Medulla oblongata (tissue), 1 donor: ENCODE measurements at regions not wholly inside any gene's neighbourhood (a gene's known extent, or its start where the extent isn't known, plus 50 kb on each side); places are given as distances from the start of the nearest gene placed in this dataset.

Experiments
- DNase-seq: peaks from one replicate; pipeline ENCODE4 v3.0.0-alpha.2; 2015; ENCODE audit errors: extremely low spot score

DNA sequence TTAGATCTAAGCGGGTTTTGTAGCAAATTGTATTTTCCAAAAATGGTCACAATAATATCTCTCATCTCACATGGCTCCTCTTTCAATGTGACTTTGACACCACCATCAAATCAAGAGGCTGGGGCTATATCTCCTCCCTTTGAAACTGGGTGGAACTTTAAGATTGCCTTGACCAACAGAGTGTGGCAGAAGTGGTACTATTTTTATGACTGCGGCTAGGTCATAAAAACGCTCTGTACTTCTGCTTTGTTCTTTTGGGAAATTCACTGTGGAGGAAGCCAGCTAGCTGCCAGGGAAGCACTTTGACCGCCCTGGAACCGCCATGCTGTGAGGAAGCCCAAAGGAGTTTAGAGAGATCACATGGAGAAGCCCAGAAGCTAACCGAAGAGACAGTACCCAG, 50.7 kb upstream of the ACOT11 start:
- no peak for DNase-seq

DNA sequence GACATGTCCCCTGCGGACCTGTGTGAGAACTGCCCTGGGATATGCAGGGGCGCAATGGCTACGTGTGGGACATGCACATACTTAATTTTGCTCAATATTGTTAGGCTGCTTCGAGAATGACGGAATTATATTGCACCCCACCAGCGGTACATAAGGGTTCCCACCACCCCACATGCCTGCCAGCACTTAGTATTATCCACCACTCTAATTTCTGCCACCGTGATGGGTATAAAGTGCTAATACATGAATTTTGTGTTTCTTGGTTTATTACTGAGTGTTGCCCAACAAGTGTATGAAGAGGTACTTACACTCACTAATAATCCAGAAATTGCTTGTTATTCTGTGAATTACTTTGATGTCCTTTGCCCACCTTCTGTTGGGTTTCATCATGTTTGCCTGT, 52.1 kb upstream of the ACOT11 start:
- DNase-seq, result no peak

DNA sequence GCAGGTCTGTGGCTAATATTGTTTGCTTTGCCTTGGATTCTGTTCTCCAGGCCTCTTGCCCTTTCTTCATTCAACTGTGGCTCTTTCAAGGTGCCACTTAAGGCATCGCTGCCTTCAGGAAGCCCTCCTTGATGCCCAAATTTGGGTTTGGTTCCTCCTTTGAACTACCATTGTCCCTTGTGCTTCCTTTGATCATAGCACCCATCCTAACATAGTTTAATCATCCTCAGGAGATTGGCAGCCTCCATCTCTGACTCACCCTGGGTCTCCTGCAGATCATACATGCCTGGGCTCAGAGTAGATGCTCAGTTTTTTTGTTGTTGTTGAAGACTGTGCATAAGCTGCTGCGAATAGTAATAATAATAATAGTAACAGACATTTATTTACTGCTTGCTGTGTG, 54.4 kb upstream of the ACOT11 start:
- DNase-seq, result no peak

DNA sequence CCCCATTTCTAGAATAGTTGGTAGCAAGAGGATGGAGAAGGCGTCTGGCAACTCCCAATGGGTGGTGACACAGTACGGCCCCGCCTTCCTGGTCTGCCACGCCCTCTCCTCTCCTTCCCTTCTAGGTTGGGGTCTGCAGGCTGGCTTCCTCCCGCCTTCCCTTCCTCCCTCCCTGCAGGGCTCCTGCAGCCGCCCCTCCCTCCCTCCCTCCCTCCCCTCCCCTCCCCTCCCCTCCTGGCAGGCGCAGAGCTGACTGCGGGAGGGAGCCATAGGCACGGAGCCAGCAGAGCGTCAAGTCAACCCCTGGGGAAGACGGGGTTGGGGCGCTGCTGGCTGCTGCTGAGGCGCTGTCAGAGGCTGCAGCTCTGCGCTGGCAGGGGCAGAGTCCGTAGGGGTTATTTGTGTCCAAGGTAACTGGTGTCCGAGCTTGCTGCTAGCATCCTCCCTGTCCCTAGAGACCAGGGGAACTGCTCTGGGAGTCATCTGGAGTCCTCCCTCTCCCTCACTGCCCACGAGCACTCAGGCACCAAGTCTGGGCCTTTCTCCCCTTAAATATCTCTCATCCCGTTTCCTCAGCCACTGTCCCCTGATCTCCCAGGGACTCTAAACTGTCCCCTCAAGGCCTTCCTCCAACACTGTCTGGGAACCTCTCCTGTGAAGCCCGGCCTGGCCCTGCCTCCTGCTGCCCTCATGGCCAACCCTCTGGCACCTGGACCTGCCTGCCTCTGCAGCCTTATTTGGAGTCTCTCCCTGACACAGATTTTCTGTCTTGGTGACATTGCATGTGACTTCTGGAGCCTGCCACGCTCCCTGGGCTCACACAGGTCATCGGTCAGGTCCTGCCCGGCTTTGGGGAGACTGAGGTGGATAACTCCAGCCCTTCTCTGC, 57.4 kb upstream of the ACOT11 start:
- DNase-seq, result no peak

DNA sequence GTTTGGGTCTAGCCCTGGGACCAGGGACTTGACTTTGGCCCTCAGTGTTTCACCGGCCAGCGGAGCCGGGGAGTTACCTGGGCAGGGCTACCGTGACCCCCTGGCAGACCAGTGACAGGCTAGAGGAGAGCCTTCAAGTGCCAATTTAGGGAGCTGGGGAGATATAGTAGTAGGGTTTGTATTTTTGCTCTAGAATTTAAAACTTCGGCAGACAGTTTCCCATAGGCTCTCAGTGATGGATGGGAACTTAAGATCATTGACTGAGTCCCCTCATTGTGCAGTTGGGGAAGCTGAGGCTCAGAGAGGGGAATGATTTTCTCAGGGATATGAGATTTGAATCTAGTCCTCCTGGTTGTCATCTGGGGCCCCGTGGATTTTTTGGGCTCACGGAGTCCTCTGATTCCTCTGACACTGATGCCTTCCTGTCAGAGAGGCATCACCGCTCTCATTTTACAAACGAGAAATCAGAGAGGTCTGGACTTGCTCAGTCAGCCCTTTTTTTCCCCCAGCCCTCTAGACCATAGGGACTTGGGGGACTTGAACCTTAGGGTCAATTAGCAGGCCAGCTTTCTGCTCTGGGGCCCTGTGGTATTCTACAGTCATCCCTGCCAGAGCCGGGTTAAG, 58.3 kb upstream of the ACOT11 start:
- DNase-seq, result no peak

DNA sequence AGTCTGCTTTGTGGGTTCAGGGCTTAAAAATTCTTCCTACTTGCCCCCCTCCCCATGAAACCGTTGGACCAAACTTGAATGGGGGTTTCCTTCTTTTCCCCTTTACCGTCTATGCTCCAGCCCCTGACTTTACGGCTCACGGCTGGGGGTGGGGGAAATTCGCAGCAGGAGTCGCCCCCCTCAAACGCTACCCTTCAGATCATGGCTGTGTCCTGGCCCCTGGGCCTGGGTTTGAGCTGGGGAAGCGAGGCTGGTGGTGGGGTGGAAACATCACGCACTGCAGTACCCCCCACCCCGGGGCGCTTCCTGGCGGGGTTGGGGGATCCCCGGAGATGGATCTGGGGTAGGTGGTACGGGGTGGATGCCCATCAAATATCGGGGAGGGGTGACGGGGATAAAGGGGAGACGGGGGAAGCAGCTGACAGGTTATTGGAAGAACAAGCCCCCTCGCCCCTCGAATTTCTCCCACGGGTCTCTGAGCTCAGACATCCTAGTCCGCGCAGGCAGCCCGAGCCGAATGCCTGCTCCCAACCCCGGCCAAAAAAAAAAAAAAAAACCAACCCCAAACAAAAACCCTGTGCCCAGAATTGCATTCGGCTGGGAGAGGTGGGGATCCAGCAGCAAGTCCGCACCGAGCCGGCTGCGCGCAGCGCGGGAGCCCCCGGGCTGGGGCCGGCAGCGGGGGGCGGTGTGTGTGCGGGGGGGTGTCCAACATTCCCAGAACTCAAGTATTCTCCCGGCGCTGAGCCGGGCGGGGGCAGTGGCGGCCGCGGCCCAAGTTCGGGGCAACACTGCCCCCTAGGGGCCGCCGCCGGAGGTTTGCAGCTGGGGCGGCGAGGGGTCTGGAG, 59.0 kb upstream of the ACOT11 start:
- peak; percentile 89 for DNase-seq

DNA sequence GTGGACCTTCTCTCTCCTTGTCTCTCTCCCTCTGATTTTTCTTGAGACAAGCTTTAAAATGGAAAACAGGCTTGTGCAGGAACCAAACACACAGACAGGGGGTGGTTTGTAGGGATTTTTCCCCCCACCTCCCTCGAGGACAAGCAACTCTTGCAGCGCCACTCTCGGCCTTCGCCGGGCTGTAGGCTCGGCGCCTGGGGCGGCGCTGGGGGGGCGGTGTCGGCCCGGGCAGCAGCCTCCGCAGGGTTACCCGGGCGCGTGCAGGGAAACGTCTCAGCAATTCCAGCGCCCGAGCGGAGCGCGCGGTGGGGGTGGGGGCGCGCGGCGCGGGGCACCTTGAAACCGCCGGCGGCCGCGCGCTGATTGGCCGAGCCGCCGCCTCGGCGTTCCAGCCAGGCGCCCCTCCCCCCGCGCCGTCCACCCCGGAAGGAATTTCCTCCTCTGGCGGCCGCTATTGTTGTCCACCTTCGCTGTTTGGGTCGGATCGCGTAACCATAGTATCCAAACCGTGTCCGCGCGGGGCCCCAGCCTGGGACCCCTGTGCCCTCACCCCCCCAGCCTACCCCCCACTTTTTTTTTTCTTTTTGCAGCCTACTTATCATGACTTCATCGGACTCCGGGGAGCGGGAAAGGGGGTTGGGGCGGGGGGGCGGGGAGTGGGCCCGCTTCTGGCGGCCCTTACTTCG, 59.8 kb upstream of the ACOT11 start:
- DNase-seq, result peak; percentile 88

DNA sequence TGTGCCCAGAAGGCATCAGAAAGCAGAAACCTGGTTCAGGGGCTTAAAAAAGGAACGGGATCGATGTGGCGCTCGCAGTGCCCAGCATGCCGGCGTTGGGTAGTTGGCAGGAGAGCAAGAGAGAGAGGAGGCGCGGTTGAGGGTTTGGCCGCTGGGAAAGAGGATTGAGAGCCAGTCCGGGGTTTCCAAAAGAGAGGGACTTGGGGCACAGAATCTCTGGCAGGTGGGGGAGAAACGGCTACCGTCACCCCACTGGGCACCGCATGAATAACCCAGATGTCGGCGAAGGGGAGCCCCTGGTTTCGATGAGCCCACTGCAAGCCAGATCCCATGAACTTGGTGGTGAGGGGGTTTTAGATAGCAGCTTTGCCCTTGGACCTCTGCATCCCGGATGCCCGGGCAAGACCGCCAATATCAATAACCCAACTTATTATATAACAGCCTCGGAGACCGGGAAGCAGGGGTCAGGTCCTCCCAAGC, 60.4 kb upstream of the ACOT11 start:
- peak; percentile 55 for DNase-seq

DNA sequence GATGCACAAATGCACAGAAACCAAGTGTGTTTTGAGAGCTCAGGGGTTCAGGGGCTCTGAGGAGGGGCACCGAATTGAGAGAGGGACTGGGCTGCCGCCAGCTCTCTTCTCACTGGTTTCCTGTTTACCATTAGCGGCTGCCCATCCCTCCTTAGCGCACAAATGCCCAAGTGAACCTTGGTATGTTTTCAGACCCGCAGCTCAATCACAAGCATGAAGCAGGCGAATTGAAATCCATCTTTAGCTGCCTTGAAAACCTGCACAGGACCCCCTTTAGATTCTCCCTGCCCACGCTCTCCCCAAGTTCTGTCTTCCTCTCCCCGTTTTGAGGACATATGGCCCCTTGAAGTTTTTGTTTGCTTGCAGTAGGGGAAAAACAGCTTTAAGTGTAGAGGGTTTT, 61.1 kb upstream of the ACOT11 start:
- DNase-seq, result no peak

DNA sequence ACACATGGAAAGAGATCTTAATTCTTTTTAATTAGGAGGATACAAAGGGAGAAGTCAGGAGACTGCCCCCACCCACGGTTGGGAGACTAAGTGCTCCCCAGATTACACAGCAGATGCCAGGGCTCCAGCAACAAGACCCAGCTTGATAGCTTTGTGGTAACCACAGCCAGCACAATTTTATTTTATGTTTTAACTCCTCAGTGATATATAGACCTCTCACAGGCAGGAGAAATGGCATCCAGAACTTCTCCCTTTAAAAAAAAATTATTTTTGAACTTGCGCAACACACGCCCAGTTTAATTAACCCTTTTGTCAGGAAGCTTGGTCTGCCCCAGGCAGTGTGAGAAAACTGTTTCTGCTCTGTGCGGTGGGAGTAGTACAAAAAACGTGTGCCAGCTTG, 62.6 kb upstream of the ACOT11 start:
- DNase-seq, result no peak

DNA sequence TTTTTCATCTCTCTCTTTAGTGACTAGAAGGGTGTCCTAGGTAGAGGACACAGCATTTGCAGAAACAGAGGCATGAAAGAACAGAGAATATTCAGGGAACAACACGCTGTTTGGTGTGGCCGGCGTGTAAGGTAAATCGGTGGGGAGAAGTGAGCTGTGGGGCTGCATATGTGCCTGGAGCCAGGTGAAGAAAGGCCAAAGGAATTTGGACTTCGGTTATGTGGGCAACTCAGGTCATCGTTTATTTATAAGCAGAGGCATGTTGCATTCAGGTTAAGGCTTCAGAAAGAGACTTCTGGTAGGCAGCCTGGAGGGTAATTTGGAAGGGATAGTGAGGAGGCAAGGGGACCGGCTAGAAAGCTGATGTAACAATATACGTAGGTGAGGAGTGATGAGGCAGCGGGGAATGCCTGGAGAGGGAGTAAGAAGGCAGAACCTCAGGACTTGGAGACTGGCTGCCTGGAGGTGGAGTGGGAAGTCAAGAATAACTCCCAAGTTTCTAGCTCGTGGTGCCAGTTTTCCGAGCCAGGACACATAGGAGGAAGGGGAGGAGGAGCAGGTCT, 64.1 kb upstream of the ACOT11 start:
- DNase-seq, result no peak

DNA sequence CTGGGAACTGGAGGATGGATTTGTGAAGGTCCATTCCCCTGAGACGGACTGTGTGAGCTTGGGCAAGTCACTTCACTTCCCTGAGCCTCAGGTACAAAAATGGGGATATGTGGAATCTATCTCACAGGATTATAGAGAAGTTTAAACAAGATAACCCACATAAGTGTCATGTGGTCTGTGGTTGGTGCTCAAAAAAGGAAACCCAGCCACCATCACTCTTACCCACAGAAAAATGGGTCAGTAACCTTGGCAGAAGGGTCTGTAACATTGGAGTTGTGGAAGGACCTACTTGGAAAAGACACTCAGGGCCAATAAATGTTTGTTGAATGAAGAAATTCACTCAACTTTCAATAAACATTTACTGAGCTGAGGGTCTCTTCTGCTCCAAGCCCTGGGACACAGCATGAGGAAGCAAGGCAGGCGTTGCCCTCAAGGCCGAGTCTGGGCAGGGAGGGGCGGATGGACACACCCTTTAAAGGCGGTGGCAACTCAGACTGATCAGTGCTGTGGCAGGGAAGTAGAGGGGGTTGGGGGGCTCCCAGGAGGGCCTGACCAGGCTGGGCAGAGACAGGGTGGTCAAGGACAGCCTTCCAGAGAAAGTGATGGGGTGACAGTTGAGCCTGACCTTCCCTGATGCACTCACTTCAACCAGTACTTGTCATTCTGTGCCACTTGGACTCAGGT, 66.7 kb upstream of the ACOT11 start:
- DNase-seq, result no peak

DNA sequence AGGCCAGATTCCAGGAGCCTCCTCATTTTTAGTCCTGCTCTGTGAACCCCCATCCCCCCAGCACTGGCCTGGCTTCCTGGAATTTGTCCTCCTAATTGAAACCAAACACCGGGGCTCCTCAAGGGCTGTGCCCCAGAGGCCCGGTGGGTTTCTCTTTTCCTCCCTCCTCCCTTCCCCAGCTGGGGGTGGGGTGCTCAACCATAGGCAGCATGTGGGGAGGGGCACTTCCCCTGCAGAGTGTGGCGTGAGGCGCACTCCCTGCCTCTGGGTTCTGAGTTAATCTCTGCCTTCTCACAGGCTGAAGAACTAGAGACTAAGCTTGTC, 67.5 kb upstream of the ACOT11 start:
- no peak for DNase-seq

DNA sequence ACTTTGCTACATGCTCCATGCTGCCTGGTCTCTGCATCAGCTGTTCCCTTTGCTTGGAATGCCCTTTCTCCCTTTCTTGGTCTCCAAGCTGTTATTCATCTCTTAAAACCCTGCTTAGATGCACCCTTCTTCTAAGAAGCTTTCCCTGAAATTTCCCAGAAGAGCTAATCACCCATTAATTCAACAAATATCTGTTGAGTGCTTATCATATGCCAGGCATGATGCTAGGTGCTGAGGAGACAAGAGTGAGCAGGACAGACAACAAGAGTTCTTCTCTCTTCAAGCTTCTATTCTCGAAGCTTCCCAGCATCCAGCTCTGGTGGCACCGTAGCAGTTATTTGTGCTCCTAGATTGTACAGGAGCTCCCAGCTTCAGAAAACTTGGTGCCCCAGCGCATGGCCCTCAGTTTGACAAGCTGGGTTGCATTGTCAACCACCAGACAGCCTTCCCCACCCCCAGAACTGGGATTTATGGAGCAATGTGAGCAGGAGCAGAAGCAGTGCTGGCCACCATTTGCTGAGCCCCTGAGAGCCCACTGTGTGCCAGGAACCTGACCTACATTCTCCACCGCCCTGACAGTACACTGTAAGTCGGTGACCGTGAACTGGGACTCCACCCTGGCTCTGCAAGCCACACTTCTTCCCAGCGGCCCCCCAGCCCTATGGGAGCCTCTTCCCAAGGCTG, 68.0 kb upstream of the ACOT11 start:
- DNase-seq, result no peak

DNA sequence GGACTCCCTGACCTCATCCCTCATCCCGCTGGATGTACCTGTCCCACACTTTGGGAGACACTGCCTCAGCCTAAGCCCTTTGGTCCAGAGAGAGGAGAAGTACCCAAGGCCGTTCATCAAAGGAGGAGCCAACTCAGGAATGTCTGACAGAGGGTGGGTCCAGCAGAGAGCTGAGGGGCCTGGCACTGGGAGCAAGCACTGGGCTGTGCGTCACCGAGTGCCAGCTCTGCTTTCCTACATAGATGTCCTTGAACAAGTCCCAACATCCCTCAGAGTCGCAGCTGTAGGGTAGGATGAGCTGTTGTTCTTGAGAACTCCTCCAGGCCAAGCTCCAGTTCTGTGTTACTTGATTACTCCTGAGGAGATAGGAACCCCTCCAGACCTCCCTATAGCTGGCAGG, 68.8 kb upstream of the ACOT11 start:
- no peak for DNase-seq

DNA sequence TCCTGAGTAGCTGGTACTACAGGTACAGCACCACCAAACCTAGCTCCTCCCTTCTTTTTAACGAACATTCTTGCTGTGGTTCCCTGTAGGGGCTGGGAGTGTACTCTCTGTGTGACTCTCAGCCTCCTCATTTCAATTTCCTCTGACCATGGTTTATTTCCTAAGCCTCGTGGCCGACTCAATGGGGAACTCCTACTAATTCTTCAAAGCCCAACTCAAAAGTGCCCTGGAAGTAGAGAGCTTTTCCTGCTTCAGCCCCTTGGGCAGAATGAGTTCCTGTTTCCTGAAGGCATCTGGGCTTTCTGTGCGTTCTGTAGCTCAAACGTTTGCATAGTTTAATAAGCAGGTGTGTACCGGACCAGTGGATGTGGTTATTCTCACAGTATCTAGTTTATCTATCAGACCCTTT, 70.9 kb upstream of the ACOT11 start:
- DNase-seq, result no peak

DNA sequence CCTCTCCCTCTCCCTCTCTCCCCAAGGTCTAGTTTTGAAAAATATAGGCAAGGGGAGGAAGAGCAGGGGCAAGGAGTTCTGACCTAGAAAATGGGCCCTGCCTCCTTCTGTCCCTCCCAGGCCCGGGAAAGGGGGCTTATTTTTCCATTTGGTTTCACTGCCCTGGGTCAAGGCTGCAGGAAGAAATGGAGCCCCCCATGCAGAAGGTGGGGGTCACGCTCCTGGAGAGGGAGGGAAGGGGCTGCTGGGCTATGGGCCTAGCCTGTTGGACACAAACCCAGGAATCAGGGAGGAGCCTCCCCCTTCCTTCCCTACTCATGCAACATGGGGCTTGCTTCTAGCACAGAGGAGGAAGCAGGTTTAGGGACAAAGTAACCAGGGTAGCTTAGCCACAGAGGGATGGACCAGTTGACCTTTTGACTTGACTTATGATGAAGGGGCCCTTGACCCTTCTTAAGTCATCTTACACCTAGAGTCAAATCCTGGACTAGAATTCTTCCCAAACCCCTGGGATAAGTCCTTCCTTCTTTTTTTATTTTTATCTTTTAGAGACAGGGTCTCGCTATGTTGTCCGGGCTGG, 70.4 kb upstream of the SSBP3 start:
- DNase-seq, result no peak

DNA sequence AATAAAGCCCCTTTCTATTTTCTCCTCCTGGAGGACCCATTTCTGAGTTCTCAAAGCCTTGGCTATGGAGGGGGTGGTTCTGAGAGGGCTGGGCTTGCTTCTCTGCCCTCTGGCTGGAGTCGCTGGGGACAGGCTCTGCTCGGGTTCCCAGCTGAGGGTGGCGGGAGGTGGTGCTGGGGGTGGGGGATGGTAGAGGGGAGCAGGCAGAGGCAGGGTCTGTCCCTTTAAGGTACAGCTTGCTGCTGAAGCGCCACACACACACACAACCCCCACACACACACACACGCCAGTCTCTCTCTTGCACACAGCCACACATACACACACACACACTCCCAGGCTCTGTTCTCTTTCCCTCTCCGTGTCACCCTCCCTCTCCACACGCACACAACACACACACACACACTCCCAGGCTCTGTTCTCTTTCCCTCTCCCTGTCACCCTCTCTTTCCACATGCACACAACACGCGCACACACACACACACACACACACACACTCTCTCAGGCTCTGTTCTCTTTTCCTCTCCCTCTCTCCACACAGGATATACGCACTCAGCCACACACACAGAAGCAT, 69.8 kb upstream of the SSBP3 start:
- DNase-seq, result no peak

DNA sequence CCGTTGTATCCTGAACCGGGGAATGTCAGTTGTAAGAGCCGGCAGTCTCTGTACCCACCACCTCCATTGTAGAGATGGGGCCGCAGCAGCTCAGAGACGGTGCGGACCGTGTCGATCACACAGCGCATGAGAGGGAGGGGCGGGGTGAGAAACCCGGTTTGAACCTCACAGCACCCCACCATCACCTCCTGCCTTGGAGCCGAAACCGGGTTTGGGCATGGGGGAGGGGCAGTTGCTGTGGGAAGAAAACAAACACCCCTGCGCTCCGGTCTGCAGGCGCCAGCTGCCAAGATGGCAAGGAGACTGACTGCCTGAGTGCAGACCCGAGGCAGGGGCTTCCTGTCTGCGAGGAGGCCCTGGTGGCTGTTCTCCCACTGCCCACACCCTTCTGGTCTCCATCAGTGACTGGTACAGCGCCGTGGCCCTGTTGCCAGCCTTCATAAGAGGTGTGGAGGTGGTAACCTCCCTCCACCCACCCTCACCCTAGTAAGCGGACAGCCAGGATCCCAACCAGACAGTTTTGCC, 69.2 kb upstream of the SSBP3 start:
- no peak for DNase-seq
